GM23338 (cell line): ENCODE measurements at regions not wholly inside any gene's neighbourhood (a gene's known extent, or its start where the extent isn't known, plus 50 kb on each side); places are given as distances from the start of the nearest gene placed in this dataset.

Source experiments
- ATAC-seq: fragments of 200-7000 bp; cut with Tn5 transposase; 3 replicates; pipeline ENCODE4 v1.9.1; 2020
- DNase-seq: peaks from one replicate; pipeline ENCODE4 v3.0.0-alpha.2; 2015; ENCODE audit warnings: low spot score
- H2AFZ ChIP-seq: fragments of 200-600 bp; sonication (generic); 2 replicates; pipeline ENCODE4 v1.8.0; 2016; ENCODE audit warnings: antibody characterized with exemption, mild to moderate bottlenecking, moderate library complexity
- H3F3A ChIP-seq: fragments of 200-600 bp; sonication (generic); replicated peaks from 2 replicates; pipeline ENCODE4 v1.8.0; 2017; ENCODE audit warnings: antibody characterized with exemption, mixed run types, low read depth
- H3K27ac ChIP-seq: fragments of 200-600 bp; sonication (generic); 2 replicates; pipeline ENCODE4 v1.6.1; 2016; ENCODE audit warnings: low read depth
- H3K27me3 ChIP-seq: fragments of 200-600 bp; sonication (generic); 2 replicates; pipeline ENCODE4 v1.8.0; 2016; ENCODE audit warnings: mild to moderate bottlenecking, mixed run types, moderate library complexity; ENCODE audit not compliant: insufficient read depth
- H3K36me3 ChIP-seq: fragments of 200-600 bp; sonication (generic); 2 replicates; pipeline ENCODE4 v1.8.0; 2016; ENCODE audit warnings: mild to moderate bottlenecking; ENCODE audit not compliant: insufficient read depth
- H3K4me1 ChIP-seq: fragments of 200-600 bp; sonication (generic); 2 replicates; pipeline ENCODE4 v1.8.0; 2016; ENCODE audit warnings: mild to moderate bottlenecking, moderate library complexity; ENCODE audit not compliant: insufficient read depth
- H3K4me2 ChIP-seq: fragments of 200-600 bp; sonication (generic); 2 replicates; pipeline ENCODE4 v1.7.1; 2017; ENCODE audit warnings: mixed run types
- H3K4me3 ChIP-seq: fragments of 200-600 bp; sonication (generic); 2 replicates; pipeline ENCODE4 v1.6.1; 2016; ENCODE audit warnings: mixed run types
- H3K79me2 ChIP-seq: fragments of 200-600 bp; sonication (generic); replicated peaks from 2 replicates; pipeline ENCODE4 v1.8.0; 2017; ENCODE audit warnings: mild to moderate bottlenecking; ENCODE audit not compliant: insufficient read depth
- H3K9me2 ChIP-seq: fragments of 200-600 bp; sonication (generic); 2 replicates; pipeline ENCODE4 v1.8.0; 2017; ENCODE audit not compliant: insufficient read depth
- H4K20me1 ChIP-seq: fragments of 200-600 bp; sonication (generic); replicated peaks from 2 replicates; pipeline ENCODE4 v1.8.0; 2017; ENCODE audit warnings: mild to moderate bottlenecking; ENCODE audit not compliant: insufficient read depth
- H3K27ac Mint-ChIP-seq: 2 replicates; pipeline ENCODE4 v1.8.0; 2020; ENCODE audit warnings: inconsistent platforms, mild to moderate bottlenecking, moderate library complexity, mixed read lengths
- H3K27me3 Mint-ChIP-seq: 3 replicates; pipeline ENCODE4 v1.8.0; 2022; ENCODE audit warnings: low read depth, mild to moderate bottlenecking, moderate library complexity, mixed read lengths, inconsistent platforms; ENCODE audit not compliant: insufficient read depth, poor library complexity
- H3K36me3 Mint-ChIP-seq: 3 replicates; pipeline ENCODE4 v1.8.0; 2021; ENCODE audit warnings: low read depth, mild to moderate bottlenecking, inconsistent platforms, moderate library complexity, mixed read lengths
- H3K4me1 Mint-ChIP-seq: 3 replicates; pipeline ENCODE4 v1.8.0; 2020; ENCODE audit warnings: mild to moderate bottlenecking, inconsistent platforms, mixed read lengths
- H3K4me3 Mint-ChIP-seq: 3 replicates; pipeline ENCODE4 v1.8.0; 2021; ENCODE audit warnings: moderate library complexity, mild to moderate bottlenecking, inconsistent platforms, mixed read lengths
- H3K9me3 Mint-ChIP-seq: 3 replicates; pipeline ENCODE4 v1.8.0; 2020; ENCODE audit warnings: moderate library complexity, mild to moderate bottlenecking, inconsistent platforms, mixed read lengths
- NANOG ChIP-seq: IDR thresholded peaks from 2 replicates; pipeline ENCODE4 v1.6.1; 2016; ENCODE audit warnings: antibody characterized with exemption, borderline replicate concordance
- ZNF462 ChIP-seq: fragments of 250-450 bp; sonication (Bioruptor Pico); IDR thresholded peaks from 2 replicates; pipeline ENCODE4 v1.5.0; 2020; ENCODE audit warnings: mild to moderate bottlenecking, moderate library complexity
- TF ChIP-seq, protein P1 (sequence below): IDR thresholded peaks from one replicate; pipeline ENCODE4 v1.6.1; 2018; ENCODE audit warnings: antibody characterized with exemption; ENCODE audit not compliant: unreplicated experiment

DNA sequence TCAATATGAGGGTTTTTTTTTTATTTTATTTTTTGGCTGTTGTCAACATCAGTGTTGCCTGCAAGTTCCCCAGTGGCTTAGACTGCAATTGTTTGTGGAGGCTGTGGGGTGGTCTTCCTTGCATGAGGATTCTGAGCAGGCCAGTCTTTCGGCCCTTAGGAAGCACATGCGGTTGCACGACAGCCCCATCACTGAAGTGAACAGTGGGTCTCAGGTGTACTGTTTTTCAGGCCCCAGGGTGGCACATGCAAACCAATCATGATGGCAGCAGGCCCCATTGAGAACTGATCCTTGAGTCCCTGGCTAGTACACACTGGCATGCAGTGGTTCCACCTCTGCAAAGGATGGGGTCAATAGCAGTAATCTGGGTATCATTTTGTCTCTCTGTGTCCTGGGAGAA is 768.7 kb downstream of the EPHA3 start:
- H3F3A ChIP-seq: no peaks in the 10 kb centered on the region
- H3K4me3 ChIP-seq: no peak overlapping the region
- no peak overlapping the region for H2AFZ ChIP-seq
- Mint-ChIP-seq H3K27ac (no peak overlapping the region), H3K4me1 (no peaks in the 10 kb centered on the region), H3K27me3 (no peaks in the 10 kb centered on the region), H3K9me3 (peaks cover 7% of the 10 kb centered on the region), H3K36me3 (peaks cover 7% of the 10 kb centered on the region; the same call in 2 of the 3 replicates), H3K4me3 (no peak overlapping the region)
- 0 out of 2 replicates have a peak, but pooled peaks cover 3% of the 10 kb centered on the region for H3K36me3 ChIP-seq
- no peaks in the 10 kb centered on the region for H4K20me1 ChIP-seq
- no peaks in the 10 kb centered on the region for H3K4me1 ChIP-seq
- no peak overlapping the region for H3K4me2 ChIP-seq
- TF ChIP-seq ZNF462 (CRISPR knock-in tag) (no peak), NANOG (no peak)
- TF ChIP-seq, protein P1, sequence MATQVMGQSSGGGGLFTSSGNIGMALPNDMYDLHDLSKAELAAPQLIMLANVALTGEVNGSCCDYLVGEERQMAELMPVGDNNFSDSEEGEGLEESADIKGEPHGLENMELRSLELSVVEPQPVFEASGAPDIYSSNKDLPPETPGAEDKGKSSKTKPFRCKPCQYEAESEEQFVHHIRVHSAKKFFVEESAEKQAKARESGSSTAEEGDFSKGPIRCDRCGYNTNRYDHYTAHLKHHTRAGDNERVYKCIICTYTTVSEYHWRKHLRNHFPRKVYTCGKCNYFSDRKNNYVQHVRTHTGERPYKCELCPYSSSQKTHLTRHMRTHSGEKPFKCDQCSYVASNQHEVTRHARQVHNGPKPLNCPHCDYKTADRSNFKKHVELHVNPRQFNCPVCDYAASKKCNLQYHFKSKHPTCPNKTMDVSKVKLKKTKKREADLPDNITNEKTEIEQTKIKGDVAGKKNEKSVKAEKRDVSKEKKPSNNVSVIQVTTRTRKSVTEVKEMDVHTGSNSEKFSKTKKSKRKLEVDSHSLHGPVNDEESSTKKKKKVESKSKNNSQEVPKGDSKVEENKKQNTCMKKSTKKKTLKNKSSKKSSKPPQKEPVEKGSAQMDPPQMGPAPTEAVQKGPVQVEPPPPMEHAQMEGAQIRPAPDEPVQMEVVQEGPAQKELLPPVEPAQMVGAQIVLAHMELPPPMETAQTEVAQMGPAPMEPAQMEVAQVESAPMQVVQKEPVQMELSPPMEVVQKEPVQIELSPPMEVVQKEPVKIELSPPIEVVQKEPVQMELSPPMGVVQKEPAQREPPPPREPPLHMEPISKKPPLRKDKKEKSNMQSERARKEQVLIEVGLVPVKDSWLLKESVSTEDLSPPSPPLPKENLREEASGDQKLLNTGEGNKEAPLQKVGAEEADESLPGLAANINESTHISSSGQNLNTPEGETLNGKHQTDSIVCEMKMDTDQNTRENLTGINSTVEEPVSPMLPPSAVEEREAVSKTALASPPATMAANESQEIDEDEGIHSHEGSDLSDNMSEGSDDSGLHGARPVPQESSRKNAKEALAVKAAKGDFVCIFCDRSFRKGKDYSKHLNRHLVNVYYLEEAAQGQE: no peak
- ATAC-seq (no peak), DNase-seq (no peak)
- H3K27ac ChIP-seq: no peak overlapping the region
- H3K9me2 ChIP-seq: no peaks in the 10 kb centered on the region
- no peaks in the 10 kb centered on the region for H3K27me3 ChIP-seq
- no peaks in the 10 kb centered on the region for H3K79me2 ChIP-seq
